Caco-2 (cell line): ENCODE measurements at regions not wholly inside any gene's neighbourhood (a gene's known extent, or its start where the extent isn't known, plus 50 kb on each side); places are given as distances from the start of the nearest gene placed in this dataset.

ENCODE experiments used
- BruUV-seq: library from RNA; stranded (reverse); fragments of 400-500 nt; replicated peaks from 2 replicates; lab custom pipeline; 2021; lab: Mats Ljungman, UMichigan
- CTCF ChIA-PET: fragments of 300-600 bp; sonication (Branson Sonifier 250); formaldehyde crosslinking; loops from one replicate; lab custom pipeline; 2022; ENCODE audit warnings: antibody characterized with exemption; lab: Charles Lee
- POLR2A ChIA-PET: fragments of 300-600 bp; sonication (Branson Sonifier 250); formaldehyde crosslinking; loops from one replicate; lab custom pipeline; 2022; ENCODE audit warnings: antibody characterized with exemption; lab: Charles Lee
- DNase-seq, 2 experiments: peaks; one replicate each; pipeline versions ENCODE4 v3.0.0 to v3.0.0-alpha.2; 2020 to 2022
- H3K27me3 ChIP-seq: replicated peaks from 2 replicates; pipeline ENCODE4 v1.6.0; 2011; ENCODE audit warnings: low read length; ENCODE audit not compliant: control insufficient read depth, insufficient read depth
- H3K36me3 ChIP-seq: 2 replicates; pipeline ENCODE4 v1.5.1; 2011; ENCODE audit warnings: low read length; ENCODE audit not compliant: control insufficient read depth, insufficient read depth
- H3K4me1 ChIP-seq: fragments of 250-450 bp; sonication (Bioruptor Pico); 2 replicates; pipeline ENCODE4 v1.5.1; 2020; ENCODE audit warnings: mild to moderate bottlenecking
- H3K4me3 ChIP-seq: 2 replicates; pipeline ENCODE4 v1.5.1; 2011; ENCODE audit warnings: low read depth, mild to moderate bottlenecking, control low read depth, low read length
- H3K9me3 ChIP-seq: fragments of 250-450 bp; sonication (Bioruptor Pico); 2 replicates; pipeline ENCODE4 v1.5.1; 2020; ENCODE audit warnings: mild to moderate bottlenecking, moderate library complexity
- H3K27ac Mint-ChIP-seq: one replicate; pipeline ENCODE4 v1.8.0; 2022; ENCODE audit warnings: mixed read lengths; ENCODE audit not compliant: unreplicated experiment
- H3K27me3 Mint-ChIP-seq: one replicate; pipeline ENCODE4 v1.8.0; 2022; ENCODE audit warnings: mixed read lengths; ENCODE audit not compliant: insufficient read depth, unreplicated experiment
- H3K36me3 Mint-ChIP-seq: one replicate; pipeline ENCODE4 v1.8.0; 2022; ENCODE audit warnings: mild to moderate bottlenecking, mixed read lengths; ENCODE audit not compliant: insufficient read depth, unreplicated experiment
- H3K4me1 Mint-ChIP-seq: one replicate; pipeline ENCODE4 v1.8.0; 2022; ENCODE audit warnings: low read depth, mixed read lengths; ENCODE audit not compliant: unreplicated experiment
- H3K4me3 Mint-ChIP-seq: one replicate; pipeline ENCODE4 v1.8.0; 2022; ENCODE audit warnings: mild to moderate bottlenecking, moderate library complexity, mixed read lengths; ENCODE audit not compliant: unreplicated experiment
- H3K9me3 Mint-ChIP-seq: one replicate; pipeline ENCODE4 v1.8.0; 2022; ENCODE audit warnings: mixed read lengths; ENCODE audit not compliant: unreplicated experiment
- CTCF ChIP-seq, 2 experiments: fragments of 200-600 bp in 1 of 2; IDR thresholded peaks; 1 replicate in 1 of 2; 2 replicates in 1 of 2; pipeline versions ENCODE4 v1.5.1 to v1.8.0; 2011 to 2022; ENCODE audit warnings: antibody characterized with exemption in 1 of 2, control low read depth in 1 of 2, inconsistent platforms in 1 of 2, low read depth in 1 of 2, low read length in 1 of 2, mild to moderate bottlenecking in 1 of 2, moderate library complexity in 1 of 2; ENCODE audit not compliant: insufficient read depth in 1 of 2, severe bottlenecking in 1 of 2, unreplicated experiment in 1 of 2
- intact Hi-C: fragments of 100-400 bp; cut with micrococcal nuclease; formaldehyde crosslinking; loops from one replicate; pipeline ENCODE4 v1.10.0; 2022; ENCODE audit not compliant: unreplicated experiment

GRCh38 chr1:58136387-58136786 is 410.1 kb downstream of the OMA1 start:
- H3K9me3 Mint-ChIP-seq = no peaks in the 10 kb centered on the region
- Histone ChIP-seq H3K36me3 (no peaks in the 10 kb centered on the region), H3K4me3 (no peak overlapping the region), H3K27me3 (no peaks in the 10 kb centered on the region), H3K4me1 (no peaks in the 10 kb centered on the region), H3K9me3 (no peaks in the 10 kb centered on the region)
- ChIA-PET CTCF (no interaction called here), POLR2A (no interaction called here)
- no peaks in the 10 kb centered on the region for H3K4me1 Mint-ChIP-seq
- no peak overlapping the region for H3K4me3 Mint-ChIP-seq
- TF ChIP-seq CTCF (IDR thresholded peaks at IDR 0.05; ENCODE audit: insufficient read depth in 1 of 2, low read depth in 1 of 2, low read length in 1 of 2, severe bottlenecking in 1 of 2, unreplicated experiment in 1 of 2) = no peak
- H3K27ac Mint-ChIP-seq = no peak overlapping the region
- no peaks in the 10 kb centered on the region for H3K36me3 Mint-ChIP-seq
- intact Hi-C loops = no loop called here
- H3K27me3 Mint-ChIP-seq = peaks cover 4% of the 10 kb centered on the region
- no TSS peak for BruUV-seq
- no peak for DNase-seq

GRCh38 chr1:58135821-58136321 is 410.7 kb downstream of the OMA1 start:
- no peak for TF ChIP-seq CTCF (IDR thresholded peaks at IDR 0.05; ENCODE audit: insufficient read depth in 1 of 2, low read depth in 1 of 2, low read length in 1 of 2, severe bottlenecking in 1 of 2, unreplicated experiment in 1 of 2)
- no peak overlapping the region for H3K4me3 Mint-ChIP-seq
- Histone ChIP-seq H3K9me3 (no peaks in the 10 kb centered on the region), H3K36me3 (no peaks in the 10 kb centered on the region), H3K27me3 (no peaks in the 10 kb centered on the region), H3K4me3 (no peak overlapping the region), H3K4me1 (no peaks in the 10 kb centered on the region)
- H3K36me3 Mint-ChIP-seq = no peaks in the 10 kb centered on the region
- H3K27me3 Mint-ChIP-seq = peaks cover 4% of the 10 kb centered on the region
- H3K9me3 Mint-ChIP-seq = no peaks in the 10 kb centered on the region
- no TSS peak for BruUV-seq
- DNase-seq = no peak
- ChIA-PET CTCF (no interaction called here), POLR2A (no interaction called here)
- H3K4me1 Mint-ChIP-seq = no peaks in the 10 kb centered on the region
- intact Hi-C loops = no loop called here
- H3K27ac Mint-ChIP-seq = no peak overlapping the region

GRCh38 chr1:58133562-58133961 is 413.0 kb downstream of the OMA1 start:
- POLR2A ChIA-PET = no interaction called here
- H3K27me3 Mint-ChIP-seq = peaks cover 4% of the 10 kb centered on the region
- H3K9me3 ChIP-seq = no peaks in the 10 kb centered on the region
- H3K27ac Mint-ChIP-seq = no peak overlapping the region
- no peak for TF ChIP-seq CTCF (IDR thresholded peaks at IDR 0.05; ENCODE audit: insufficient read depth in 1 of 2, low read depth in 1 of 2, low read length in 1 of 2, severe bottlenecking in 1 of 2, unreplicated experiment in 1 of 2)
- no peaks in the 10 kb centered on the region for H3K36me3 ChIP-seq
- no peak for DNase-seq
- H3K4me3 Mint-ChIP-seq = no peak overlapping the region
- H3K36me3 Mint-ChIP-seq = no peaks in the 10 kb centered on the region
- intact Hi-C loops = no loop called here
- H3K4me1 ChIP-seq = no peaks in the 10 kb centered on the region
- H3K4me3 ChIP-seq = no peak overlapping the region
- H3K9me3 Mint-ChIP-seq = no peaks in the 10 kb centered on the region
- no TSS peak for BruUV-seq
- CTCF ChIA-PET = no interaction called here
- H3K4me1 Mint-ChIP-seq = no peaks in the 10 kb centered on the region
- no peaks in the 10 kb centered on the region for H3K27me3 ChIP-seq
